Activated CD8-positive, alpha-beta T cell treated with anti-CD3 and anti-CD28 coated beads, Interleukin-2, amount 10 ng/mL, durations not matched to agents 7 days and 5 days (primary cell): ENCODE measurements at regions not wholly inside any gene's neighbourhood (a gene's known extent, or its start where the extent isn't known, plus 50 kb on each side); places are given as distances from the start of the nearest gene placed in this dataset.
"Not testable (repeated sequence)": the region's sequence is repeated elsewhere in the genome, so short reads cannot be mapped to it uniquely, and the experiment has no call there.

Experiments used
- ATAC-seq: fragments of 150-1000 bp; cut with Tn5 transposase; one replicate; pipeline ENCODE4 v1.10.0; 2021; ENCODE audit warnings: moderate library complexity
- CTCF ChIA-PET: fragments of 350-600 bp; sonication (Branson Sonifier 250); formaldehyde crosslinking; loops from one replicate; lab custom pipeline; 2021; ENCODE audit warnings: antibody characterized with exemption; lab: Charles Lee
- POLR2A ChIA-PET: fragments of 350-600 bp; sonication (Branson Sonifier 250); formaldehyde crosslinking; loops from one replicate; lab custom pipeline; 2021; ENCODE audit warnings: antibody characterized with exemption; lab: Charles Lee
- DNase-seq: peaks from one replicate; pipeline ENCODE4 v3.0.0-alpha.2; 2020
- H3K27ac Mint-ChIP-seq: one replicate; pipeline ENCODE4 v1.8.0; 2021; ENCODE audit warnings: mild to moderate bottlenecking, mixed read lengths
- H3K27me3 Mint-ChIP-seq: one replicate; pipeline ENCODE4 v1.8.0; 2021; ENCODE audit warnings: low read depth, mixed read lengths
- H3K36me3 Mint-ChIP-seq: one replicate; pipeline ENCODE4 v1.8.0; 2021; ENCODE audit warnings: low read depth, mixed read lengths
- H3K4me1 Mint-ChIP-seq: one replicate; pipeline ENCODE4 v1.8.0; 2021; ENCODE audit warnings: low read depth, mixed read lengths
- H3K4me3 Mint-ChIP-seq: one replicate; pipeline ENCODE4 v1.8.0; 2021; ENCODE audit warnings: mild to moderate bottlenecking, mixed read lengths
- H3K9me3 Mint-ChIP-seq: one replicate; pipeline ENCODE4 v1.8.0; 2022; ENCODE audit warnings: mixed read lengths; ENCODE audit not compliant: insufficient read depth

DNA sequence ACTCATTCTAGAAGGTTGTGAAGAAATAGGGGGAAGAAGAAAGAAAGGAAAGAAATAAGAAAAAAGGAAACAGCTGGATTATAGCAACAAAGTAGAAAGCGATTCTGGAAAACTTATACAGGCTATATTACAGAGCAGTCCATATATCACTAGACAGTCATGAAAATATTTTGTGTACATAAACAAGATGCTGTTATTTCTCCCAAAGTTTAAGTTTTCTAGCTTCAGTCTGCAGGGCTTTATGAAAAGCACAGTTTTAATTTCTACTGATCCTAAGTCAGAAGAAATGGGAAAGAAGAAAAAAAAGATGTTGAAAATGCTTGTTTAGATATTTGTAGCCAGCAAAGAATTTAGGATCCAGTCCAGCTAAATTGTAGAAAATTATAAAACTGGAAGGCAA lies 321.4 kb upstream of the NDN start:
- POLR2A ChIA-PET, result no interaction called here
- CTCF ChIA-PET, result no interaction called here
- Mint-ChIP-seq H3K4me1 (no peaks in the 10 kb centered on the region), H3K27ac (no peak overlapping the region), H3K27me3 (no peaks in the 10 kb centered on the region), H3K36me3 (no peaks in the 10 kb centered on the region), H3K4me3 (no peak overlapping the region), H3K9me3 (peaks cover 31% of the 10 kb centered on the region)
- DNase-seq (no peak), ATAC-seq (no peak)

DNA sequence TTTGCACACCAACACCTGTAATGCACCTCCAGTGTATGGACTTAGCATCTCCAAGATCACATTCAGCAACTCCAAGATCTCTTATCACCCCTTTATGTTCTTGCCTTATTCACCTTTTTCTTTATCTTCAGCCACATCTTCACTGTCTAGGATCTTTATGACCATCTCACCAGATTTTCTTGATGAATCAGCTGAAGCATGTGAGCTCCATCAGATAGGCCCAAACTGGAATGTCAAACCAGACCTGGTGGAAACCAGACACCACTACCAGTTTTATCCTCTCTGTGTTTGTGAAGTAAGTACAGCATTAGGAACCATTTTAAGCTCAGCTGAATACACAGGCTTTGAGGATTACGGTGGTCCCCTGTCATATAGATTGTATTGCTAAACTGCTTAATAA lies 330.4 kb upstream of the NDN start:
- Mint-ChIP-seq H3K4me3 (no peak overlapping the region), H3K4me1 (no peaks in the 10 kb centered on the region), H3K27ac (no peak overlapping the region), H3K9me3 (peaks cover 23% of the 10 kb centered on the region), H3K36me3 (no peaks in the 10 kb centered on the region), H3K27me3 (no peaks in the 10 kb centered on the region)
- DNase-seq (no peak), ATAC-seq (no peak)
- ChIA-PET POLR2A (no interaction called here), CTCF (no interaction called here)

DNA sequence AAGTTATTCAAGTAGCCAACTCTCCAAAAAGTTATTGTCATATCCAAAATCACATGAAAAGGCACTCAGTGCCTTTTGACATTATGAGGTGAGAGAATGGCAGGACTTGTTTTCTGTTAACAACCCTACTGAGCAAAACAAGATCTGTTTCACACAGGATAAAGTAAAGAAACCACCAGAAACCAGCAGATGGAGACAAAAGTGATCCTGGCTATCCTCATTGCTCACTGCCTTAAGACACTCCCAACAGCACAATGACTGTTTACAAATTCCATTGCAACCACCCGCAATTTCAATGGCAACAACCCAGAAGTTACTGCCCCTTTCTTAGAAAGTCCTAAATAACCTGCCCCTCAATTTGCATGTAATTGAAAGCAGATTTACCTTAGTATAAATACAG lies 352.6 kb upstream of the NDN start:
- no peak overlapping the region for H3K27ac Mint-ChIP-seq
- no peak for ATAC-seq
- H3K36me3 Mint-ChIP-seq, result no peaks in the 10 kb centered on the region
- no peaks in the 10 kb centered on the region for H3K27me3 Mint-ChIP-seq
- H3K9me3 Mint-ChIP-seq, result peaks cover 18% of the 10 kb centered on the region
- H3K4me1 Mint-ChIP-seq, result no peaks in the 10 kb centered on the region
- POLR2A ChIA-PET, result no interaction called here
- no peak overlapping the region for H3K4me3 Mint-ChIP-seq
- CTCF ChIA-PET, result no interaction called here
- no peak for DNase-seq

DNA sequence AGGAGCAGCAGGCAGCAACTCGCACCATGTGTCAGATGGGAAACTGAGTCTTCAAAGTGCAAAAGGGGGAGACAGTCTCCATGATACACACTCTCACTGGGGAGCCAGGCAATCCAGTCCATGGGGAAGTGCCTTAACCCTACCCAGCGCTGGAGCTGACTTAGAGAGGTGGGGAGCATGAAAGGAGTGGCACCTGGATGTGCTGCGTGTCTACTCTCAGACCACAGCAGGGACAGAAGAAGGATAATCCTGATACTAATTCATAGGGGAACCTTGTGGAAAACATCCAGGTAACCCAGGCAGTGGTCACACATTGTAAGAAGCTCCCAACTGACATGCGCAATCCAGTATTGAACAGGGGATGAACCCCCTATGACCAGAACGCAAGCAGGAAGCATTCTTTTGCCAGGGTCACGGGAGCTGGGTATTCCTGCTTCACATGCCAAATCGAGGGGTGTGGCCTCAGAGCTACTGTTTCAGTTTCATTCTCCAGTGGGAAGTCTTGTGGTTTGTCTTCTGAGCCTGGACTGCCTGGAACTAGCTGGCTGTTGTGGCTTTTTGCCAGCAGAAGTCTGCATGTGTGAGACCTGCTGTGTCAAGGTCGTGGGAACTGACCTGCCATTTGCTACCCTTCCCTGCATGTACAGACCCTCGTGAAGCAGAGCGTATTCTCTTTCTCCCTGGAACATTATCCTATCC lies 367.6 kb upstream of the NDN start:
- H3K4me3 Mint-ChIP-seq, result no peak overlapping the region
- H3K27ac Mint-ChIP-seq, result no peak overlapping the region
- H3K4me1 Mint-ChIP-seq, result no peaks in the 10 kb centered on the region
- H3K9me3 Mint-ChIP-seq, result peaks cover 16% of the 10 kb centered on the region
- ChIA-PET CTCF (no interaction called here), POLR2A (no interaction called here)
- DNase-seq, result no peak
- H3K36me3 Mint-ChIP-seq, result no peaks in the 10 kb centered on the region
- H3K27me3 Mint-ChIP-seq, result no peaks in the 10 kb centered on the region
- ATAC-seq, result no peak

DNA sequence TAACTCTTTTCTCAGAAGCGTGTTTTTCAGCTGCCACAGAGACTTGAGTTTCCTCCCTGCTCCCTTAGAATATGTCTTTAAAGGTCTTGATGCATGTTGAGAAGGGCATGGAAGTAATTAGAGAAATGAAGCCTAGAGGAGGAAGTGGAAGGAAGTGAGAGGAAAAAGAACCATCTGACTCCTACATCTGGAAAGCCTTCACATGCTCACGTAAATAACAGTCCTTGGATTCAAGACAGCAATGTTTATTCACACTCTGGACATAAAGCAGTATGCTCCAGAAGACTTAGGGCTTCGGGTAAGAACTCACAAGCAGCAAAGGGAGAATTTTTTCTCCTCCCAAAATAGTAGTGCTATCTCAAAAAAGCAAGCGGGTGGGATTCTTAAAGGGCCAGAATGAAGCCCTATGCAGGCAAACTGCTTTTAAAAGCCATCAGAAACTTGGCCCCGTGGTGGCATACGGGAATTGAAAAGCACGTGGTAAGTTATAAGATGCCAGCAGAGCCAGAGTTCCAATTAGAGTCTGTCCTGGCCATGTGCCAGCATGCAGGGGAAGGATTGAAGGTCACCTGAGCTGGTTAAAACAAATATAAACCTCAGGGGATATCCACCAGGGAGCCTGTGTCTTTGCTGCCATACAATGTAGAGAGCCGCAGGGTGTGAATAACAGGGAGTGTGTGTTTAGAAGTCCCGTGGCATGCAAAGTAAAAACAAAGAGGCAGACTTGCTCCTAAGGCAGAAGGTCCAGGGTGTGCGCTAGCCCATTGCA lies 380.8 kb upstream of the NDN start:
- Mint-ChIP-seq H3K9me3 (peaks cover 11% of the 10 kb centered on the region), H3K36me3 (no peaks in the 10 kb centered on the region), H3K27me3 (no peaks in the 10 kb centered on the region), H3K4me3 (no peak overlapping the region), H3K4me1 (no peaks in the 10 kb centered on the region), H3K27ac (no peak overlapping the region)
- CTCF ChIA-PET, result no interaction called here
- no peak for DNase-seq
- ATAC-seq, result no peak
- POLR2A ChIA-PET, result no interaction called here

DNA sequence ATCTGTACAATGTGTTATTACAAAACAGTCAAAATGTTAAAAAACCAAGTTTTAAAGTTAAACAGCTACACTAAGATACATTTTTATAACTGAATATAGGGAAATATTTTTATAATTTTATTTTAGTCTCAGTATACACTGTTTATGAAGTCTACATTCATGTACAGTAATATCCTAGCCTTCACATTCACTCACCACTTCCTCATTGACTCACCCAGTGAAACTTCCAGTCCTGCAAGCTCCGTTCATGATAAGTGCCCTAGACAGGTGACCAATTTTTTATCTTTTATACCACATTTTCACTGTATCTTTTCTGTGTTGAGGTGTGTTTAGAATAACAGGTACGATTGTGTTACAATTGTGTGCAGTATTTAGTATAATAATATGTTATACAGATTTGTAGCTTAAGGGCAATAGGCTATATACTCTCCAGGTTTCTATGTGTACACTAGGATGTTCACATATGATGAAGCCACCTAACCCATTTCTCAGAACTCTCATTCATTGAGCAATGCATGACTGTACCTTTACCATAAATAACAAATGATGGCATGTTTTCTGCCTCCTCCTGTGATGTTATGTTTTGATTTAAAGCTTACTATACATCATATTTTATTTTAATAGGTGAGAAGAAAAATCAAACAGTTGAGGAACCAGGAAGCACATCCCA lies 388.4 kb upstream of the NDN start:
- DNase-seq, result no peak
- peaks cover 3% of the 10 kb centered on the region for H3K9me3 Mint-ChIP-seq
- no peaks in the 10 kb centered on the region for H3K4me1 Mint-ChIP-seq
- H3K36me3 Mint-ChIP-seq, result no peaks in the 10 kb centered on the region
- ChIA-PET CTCF (no interaction called here), POLR2A (no interaction called here)
- no peak overlapping the region for H3K4me3 Mint-ChIP-seq
- H3K27me3 Mint-ChIP-seq, result no peaks in the 10 kb centered on the region
- no peak for ATAC-seq
- no peak overlapping the region for H3K27ac Mint-ChIP-seq

DNA sequence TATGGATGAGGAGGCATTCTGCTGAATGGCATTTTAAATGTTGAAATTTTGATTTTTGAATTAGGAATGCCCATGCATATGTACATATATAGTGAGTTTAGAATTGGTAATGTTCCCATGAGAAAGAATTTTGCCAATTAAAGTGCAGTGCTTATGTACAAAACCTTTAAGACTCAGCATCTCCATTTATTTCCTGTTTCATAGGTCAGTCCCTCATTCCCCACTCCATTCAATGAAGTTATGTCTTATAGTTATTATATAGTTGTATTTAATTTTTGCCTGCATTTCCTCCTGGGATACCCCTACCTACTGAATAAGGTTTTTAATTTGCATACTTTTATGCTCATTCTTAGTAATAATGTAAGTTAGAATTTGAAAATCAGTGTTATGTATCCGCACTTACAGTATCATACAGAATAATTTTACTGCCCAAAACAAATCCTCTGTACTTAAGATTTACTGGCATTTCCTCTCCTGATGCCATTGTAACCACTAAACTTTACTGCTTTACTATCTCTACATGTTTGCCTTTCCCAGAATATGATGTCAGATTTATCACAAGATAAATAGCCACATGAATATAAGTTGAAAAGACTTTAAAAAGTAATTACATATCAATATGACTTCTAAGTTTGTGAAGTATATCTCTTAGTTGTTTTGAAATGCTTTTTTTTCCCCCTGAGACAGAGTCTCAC lies 389.1 kb upstream of the NDN start:
- Mint-ChIP-seq H3K4me3 (no peak overlapping the region), H3K4me1 (no peaks in the 10 kb centered on the region), H3K27me3 (no peaks in the 10 kb centered on the region), H3K27ac (no peak overlapping the region), H3K9me3 (peaks cover 3% of the 10 kb centered on the region), H3K36me3 (no peaks in the 10 kb centered on the region)
- CTCF ChIA-PET, result no interaction called here
- POLR2A ChIA-PET, result no interaction called here
- no peak for DNase-seq
- ATAC-seq, result no peak

DNA sequence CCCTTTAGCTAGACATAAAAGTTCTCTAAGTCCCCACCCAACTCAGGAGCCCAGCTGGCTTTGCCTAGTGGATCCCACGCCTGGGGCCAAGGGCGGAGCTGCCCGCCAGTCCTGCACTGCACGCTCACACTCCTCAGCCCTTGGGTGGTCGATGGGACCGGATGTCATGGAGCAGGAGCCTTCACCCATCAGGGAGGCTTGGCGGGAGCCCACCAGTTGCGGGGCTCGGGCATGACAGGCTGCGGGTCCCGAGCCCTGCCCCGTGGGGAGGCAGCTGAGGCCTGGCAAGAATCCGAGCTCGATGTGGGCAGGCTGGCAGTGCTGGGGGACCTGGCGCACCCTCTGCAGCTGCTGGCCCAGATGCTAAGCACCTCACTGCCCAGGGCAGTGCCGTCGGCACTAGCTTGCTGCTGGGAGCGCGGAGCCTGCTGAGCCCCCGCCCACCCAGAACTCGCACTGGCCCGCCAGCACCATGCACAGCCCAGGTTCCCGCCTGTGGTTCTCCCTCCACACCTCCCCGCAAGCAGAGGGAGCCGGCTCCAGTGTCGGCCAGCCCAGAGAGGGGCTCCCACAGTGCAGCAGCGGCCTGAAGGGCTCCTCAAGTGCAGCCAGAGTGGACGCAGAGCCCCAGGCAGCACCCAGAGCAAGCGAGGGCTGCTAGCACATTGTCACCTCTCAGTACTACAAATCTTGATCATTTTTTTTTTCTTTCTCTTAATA lies 391.4 kb upstream of the NDN start:
- POLR2A ChIA-PET, result no interaction called here
- Mint-ChIP-seq H3K27ac (no peak overlapping the region), H3K4me1 (no peaks in the 10 kb centered on the region), H3K4me3 (no peak overlapping the region), H3K9me3 (peaks cover 3% of the 10 kb centered on the region), H3K36me3 (no peaks in the 10 kb centered on the region), H3K27me3 (no peaks in the 10 kb centered on the region)
- DNase-seq (no peak), ATAC-seq (no peak)
- CTCF ChIA-PET, result no interaction called here

DNA sequence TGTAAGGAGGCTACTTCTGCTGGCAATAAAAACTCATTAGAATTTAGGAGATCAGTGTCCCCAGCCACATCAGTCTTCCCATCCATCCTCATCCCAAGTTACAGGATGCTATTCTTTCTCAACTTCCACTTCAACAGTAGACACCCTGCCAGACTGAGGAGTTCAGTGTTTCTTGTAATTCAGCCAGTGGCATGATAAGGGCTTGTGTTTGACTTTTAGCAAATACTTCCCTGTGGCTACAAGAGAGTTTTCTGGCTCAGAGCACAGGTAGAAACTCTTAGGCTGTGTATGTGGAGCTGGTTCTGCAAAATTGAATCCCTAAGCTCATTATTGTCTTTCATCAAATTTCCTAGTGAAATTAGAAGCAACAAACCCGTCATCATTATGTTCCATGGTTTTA lies 401.8 kb upstream of the NDN start:
- POLR2A ChIA-PET, CTCF ChIA-PET, ATAC-seq, H3K27me3 Mint-ChIP-seq, H3K36me3 Mint-ChIP-seq, H3K27ac Mint-ChIP-seq, DNase-seq, H3K4me3 Mint-ChIP-seq, H3K4me1 Mint-ChIP-seq: not testable (repeated sequence)
- H3K9me3 Mint-ChIP-seq, result peaks cover 32% of the 10 kb centered on the region

DNA sequence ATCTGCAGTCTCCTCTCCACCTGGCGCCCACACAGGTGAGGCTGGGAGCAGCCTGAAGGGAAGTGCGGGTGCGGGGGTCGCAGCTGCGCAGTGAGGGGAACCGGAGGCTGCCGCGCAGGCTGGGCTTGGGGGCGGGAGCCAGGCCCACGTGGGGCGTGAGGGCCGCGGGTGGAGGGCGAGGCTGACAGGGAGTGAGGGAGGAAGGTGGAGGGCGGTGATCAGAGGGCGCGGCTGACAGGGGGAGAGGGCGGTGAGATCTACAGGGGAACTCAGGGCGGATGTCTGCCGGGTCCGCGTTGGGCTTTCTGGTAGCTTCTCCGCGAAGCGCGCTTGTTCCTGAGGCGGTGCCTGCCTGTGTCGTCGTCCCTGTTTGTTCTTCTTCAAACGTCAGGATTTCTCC lies 414.4 kb upstream of the NDN start:
- H3K27me3 Mint-ChIP-seq, H3K9me3 Mint-ChIP-seq, POLR2A ChIA-PET, H3K36me3 Mint-ChIP-seq, H3K4me1 Mint-ChIP-seq, DNase-seq, CTCF ChIA-PET, ATAC-seq, H3K4me3 Mint-ChIP-seq, H3K27ac Mint-ChIP-seq: not testable (repeated sequence)

DNA sequence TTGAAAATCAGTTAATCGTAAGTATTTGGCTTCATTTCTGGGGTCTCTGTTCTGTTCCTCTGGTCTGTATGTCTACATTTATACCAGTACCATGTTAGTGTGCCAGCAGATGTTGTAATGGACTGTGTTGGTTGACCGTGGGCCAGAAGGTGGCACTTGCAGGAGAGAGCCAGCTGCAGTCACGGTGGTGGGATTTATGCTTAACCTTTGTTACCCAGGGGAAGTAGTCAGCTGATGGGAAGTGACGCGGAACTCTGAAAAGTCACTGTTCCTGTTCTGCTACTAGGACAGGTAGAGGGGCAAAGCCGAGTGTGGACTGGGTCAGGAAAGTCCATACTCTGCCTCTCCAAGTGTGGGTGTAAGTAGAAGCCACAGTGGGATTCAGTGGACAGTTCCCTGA lies 420.4 kb upstream of the NDN start:
- H3K4me1 Mint-ChIP-seq, POLR2A ChIA-PET, H3K4me3 Mint-ChIP-seq: not testable (repeated sequence)

More for the DNA sequence above, 420.4 kb upstream of the NDN start:
- DNase-seq, H3K27ac Mint-ChIP-seq, H3K27me3 Mint-ChIP-seq, H3K9me3 Mint-ChIP-seq, CTCF ChIA-PET, ATAC-seq, H3K36me3 Mint-ChIP-seq: not testable (repeated sequence)
